Spleen (tissue), 7 donors: ENCODE measurements at regions not wholly inside any gene's neighbourhood (a gene's known extent, or its start where the extent isn't known, plus 50 kb on each side); places are given as distances from the start of the nearest gene placed in this dataset.

ENCODE experiments used
- CTCF ChIP-seq, 11 experiments: fragments of 200-600 bp in 7 of 11; fragments of 450-650 bp in 4 of 11; sonication (generic) in 4 of 11; IDR thresholded peaks in 8 of 11; conservative IDR thresholded peaks in 3 of 11; 1 replicate in 7 of 11; 2 replicates in 4 of 11; pipeline versions ENCODE4 v1.4.0 to v1.8.0; 2016 to 2021; ENCODE audit warnings: antibody characterized with exemption in 11 of 11, inconsistent platforms in 4 of 11, mild to moderate bottlenecking in 1 of 11
- POLR2A ChIP-seq, 3 donors: fragments of 450-650 bp; IDR thresholded peaks; one replicate each; pipeline ENCODE4 v1.5.1; 2017; ENCODE audit warnings: antibody characterized with exemption in 3 of 3, mild to moderate bottlenecking in 1 of 3
- donor health status: DM: no; HTN: no; CAD: no; lungs with moderate emphysema.
- donor health status: DM: no; HTN: no; CAD: no.
- donor health status: DM: no; HTN: no; CAD: no.

DNA sequence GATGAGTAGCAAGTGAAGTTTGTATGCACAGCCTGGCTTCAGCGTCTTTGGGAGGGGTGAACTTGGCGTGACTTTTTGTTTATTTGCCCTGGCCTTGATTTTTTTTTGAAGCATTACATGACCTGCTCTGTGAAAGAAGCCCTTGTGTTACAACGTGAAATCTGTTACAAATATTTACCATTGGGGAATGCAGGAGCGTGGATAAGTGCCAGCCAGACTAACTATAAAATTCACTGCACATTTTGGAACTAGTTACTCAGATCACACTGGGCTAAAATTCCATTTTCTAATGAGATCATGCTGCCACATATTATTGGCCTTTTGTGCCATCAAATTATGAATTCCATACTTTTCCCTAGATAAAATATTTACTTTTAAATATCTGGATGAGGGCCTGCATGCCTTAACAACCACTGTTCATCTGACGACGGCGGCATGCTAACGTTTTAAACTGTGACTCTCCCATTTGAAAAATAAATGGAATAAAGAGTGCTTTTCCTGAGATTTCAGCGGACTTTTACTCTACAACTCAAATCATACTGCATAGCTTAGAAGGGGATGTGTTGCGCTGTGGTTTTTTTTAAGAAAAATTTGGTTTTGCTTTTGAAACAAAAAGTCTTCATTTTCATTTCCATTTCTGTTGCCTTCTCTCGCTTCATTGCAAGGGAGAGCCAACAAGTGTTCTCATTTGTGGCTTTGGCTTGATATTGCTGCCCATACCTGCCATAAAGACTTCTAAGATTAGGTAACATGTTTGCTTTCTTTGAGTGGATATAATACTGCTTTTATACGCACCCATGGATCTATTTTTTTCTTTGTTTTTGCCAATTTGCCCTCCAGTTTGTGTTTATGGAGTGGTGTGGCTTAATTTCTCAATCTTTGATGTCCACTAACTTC is 352.2 kb downstream of the TFEC start:
- no peak for TF ChIP-seq CTCF (IDR thresholded peaks at IDR 0.05 in 8 of 11, conservative IDR thresholded peaks at IDR 0.05 in 3 of 11)
- no peak for TF ChIP-seq POLR2A (IDR thresholded peaks at IDR 0.05)
